NCI-H82 treated with DMSO at 0.1 percent for 48 hours (cell line): ENCODE measurements at regions not wholly inside any gene's neighbourhood (a gene's known extent, or its start where the extent isn't known, plus 50 kb on each side); places are given as distances from the start of the nearest gene placed in this dataset.

Experiments
- DNase-seq: peaks from one replicate; lab custom pipeline; 2025; ENCODE audit not compliant: unreplicated experiment; lab: John Stamatoyannopoulos, UW

- no peak for DNase-seq
These were observed 206.8 kb upstream of the HDAC4 start for GRCh38 chr2:239607517-239608191.

DNA sequence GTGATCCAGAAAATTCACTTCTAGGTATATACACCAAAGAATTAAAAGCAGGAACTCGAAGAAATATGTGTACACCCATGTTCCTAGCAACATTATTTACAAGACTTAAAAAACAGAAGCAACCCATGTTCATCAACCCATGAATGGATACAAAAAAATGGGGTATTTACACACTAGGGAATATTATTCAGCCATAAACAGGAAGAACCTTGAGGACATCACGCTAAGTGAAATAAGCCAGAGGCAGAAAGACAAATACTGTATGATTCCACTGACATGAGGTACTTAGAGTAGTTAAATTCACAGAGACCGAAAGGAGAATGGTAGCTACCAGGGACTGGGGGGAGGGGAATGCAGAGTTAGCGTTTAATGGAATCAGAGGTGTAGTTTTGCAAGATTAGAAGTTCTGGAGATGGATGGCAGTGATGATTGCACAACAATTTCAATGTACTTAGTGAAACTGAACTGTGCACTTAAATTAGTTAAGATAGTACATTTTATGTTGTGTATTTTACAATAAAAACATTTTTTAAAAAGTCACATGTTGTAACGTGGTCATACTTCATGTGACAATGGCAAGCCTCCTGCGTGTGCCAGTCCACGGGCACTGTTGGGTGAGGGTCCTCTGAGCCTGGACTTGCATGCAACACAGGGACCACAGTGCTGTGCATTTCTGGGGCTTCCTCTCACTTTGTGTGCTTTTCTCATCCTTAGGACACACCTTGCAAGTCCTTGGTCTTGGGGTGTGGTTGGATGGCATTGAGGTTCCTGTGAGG lies 206.1 kb upstream of the HDAC4 start:
- DNase-seq, result no peak

DNA sequence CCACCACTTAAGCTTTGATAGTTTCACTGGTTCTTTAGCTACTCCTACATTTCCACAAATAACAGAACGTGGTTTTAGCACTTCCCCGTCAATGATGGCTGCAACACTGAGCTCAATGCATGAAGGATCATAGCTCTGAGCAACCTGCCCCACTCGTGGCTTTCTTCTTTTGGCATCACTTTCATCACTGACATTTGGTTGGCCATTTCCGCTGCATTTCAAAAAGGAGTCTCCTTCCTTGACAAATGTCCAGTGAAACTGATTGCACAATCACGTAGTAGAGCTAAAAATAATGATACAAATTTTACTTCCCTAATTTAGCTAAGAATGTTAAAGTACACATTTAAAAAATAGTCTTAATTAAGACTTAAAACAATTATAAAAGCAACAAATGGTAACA lies 205.2 kb upstream of the HDAC4 start:
- no peak for DNase-seq

DNA sequence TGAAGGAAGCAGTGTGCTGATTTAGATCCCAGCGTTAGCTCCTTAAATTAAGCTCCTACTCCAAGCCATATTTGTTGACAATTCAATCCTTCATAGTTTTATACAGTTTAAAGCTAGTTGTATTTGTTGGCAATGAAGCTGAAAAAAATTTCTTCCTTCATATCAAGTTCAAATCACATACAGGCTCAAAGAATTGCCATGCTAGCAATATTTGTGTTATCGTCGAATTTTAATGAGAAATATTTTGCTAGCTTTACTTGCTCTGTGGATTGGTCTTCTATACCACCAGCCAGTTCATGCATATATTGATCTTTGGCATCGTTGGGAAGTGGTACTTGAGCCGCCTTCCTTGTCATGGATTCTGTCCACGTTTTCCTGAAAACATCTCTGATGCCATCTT lies 204.6 kb upstream of the HDAC4 start:
- no peak for DNase-seq

- DNase-seq, result no peak
These were observed 204.0 kb upstream of the HDAC4 start for GRCh38 chr2:239604861-239605260.

DNA sequence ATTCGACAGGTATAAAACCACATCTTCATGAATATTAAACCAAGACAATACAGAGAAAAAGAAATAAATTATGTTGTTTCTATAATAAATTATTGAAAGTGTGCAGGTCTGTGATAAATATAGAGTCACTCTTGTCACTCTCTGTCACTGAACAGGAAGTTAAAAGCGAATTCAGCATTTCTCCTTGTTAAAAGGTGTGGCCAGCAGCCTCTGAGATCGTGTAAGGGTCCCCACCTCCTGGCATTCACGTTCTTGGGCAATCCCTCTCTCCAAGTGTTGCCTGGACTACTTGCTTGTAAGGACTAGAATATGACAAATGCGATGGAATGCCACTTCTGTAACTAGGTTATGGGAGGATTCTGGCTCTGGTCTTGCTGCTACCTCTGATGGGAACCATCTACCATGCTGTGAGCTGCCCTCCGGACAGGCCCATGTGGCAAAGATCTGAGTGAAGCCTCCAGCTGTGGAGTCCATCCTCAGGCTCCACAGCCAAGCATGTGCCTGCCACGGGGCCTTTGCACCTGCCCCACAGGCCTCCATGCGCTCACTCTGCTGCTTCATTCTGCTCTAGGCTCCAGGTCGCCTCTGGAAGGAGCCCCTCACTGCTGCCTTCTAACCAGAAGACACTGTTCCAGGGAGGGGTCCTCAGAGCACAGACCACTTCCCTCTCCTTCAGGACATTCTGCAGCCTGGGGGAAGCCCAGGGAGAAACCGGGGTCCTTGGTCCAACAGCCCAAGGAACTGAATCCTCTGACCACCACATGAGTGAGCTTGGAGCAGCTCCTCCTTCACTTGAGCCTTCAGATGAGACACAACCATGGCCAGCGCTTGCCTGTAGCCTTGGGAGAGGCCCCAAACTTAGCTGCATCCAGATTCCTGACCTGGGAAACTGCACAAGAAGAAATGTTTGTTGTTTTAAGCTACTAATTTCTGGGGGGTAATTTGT lies 202.9 kb upstream of the HDAC4 start:
- DNase-seq, result no peak

DNA sequence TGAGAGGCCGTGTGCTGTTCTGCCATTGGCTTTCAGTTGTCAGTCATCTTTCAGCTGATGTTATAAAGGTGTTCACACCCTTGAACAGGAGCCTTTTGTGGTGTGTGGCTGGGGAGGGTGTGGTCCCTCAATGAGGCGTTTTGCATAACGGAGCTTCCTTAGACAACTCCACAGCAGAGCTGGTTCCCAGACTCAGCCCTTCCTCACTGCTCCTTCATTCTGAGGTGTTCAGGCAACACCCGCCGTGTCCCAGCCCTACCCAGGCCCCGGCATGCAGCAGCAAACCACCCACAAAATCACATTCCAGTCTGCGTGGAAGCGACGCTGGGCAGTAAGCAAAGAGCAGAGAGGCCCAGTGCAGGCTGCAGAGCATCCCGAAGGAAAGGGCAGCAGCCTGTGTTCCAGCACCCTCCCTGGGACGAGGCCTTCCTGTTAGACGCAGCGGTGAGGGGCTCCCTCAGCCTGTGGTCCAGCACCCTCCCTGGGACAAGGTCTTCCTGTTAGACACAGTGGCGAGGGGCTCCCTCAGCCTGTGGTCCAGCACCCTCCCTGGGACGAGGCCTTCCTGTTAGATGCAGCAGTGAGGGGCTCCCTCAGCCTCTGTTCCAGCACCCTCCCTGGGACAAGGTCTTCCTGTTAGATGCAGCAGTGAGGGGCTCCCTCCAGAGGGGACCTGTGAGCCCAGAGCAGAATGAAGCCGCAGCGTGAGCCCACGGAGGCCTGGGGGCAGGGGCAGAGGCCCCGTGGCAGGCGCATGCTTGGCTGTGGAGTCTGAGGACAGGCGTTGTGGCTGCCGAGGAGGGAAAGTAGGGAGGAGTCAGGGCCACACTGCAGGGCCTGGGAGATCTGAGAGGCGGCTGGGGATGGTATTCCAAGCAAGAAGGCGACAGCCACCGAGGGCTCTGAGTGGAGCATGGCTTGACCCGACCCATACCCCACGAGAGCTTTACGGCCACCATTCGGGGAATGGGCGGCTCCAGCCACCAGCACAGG lies 201.8 kb upstream of the HDAC4 start:
- no peak for DNase-seq

DNA sequence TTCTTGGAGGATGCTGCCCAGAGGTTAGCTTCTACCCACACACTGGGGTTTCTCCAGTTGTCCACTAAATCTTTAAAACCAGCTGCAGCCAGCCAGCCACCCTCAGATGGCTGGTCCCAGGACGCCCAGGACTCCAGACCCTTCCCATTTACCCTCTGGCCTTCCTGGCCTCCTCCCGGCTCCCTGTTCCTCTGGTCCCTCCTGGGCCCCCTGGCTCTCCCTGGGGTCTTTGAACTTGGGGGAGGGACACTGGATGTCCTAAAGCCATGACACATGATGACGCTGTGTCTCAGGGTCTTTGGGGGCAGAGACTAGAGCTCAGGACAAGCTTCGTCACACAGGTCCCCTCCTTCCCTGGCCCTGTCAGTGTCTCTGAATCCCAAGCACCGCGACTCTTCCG lies 201.1 kb upstream of the HDAC4 start:
- DNase-seq, result no peak

- no peak for DNase-seq
These were observed 200.5 kb upstream of the HDAC4 start for GRCh38 chr2:239601201-239601851.

DNA sequence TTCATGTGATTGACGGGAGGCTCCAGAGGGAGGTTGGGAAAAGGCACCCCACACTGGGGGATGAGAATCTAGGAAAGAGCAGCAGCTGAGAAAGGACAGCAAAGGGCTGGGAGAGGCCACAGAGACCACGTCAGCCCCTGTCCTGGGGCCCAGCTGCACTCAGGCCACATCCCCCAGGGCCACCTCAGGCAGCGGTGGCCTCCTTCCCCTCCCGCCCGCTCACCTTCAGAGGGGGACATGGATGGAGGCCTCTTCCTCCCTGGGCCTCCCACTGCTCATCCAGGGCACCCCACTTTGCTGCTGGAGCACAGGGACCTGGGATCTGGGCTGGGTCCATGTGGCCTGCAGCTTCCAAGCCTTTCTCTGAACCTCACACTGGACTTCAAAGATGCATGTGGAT lies 199.8 kb upstream of the HDAC4 start:
- DNase-seq, result no peak

- DNase-seq, result no peak
These were observed 199.3 kb upstream of the HDAC4 start for GRCh38 chr2:239600001-239600593.

- DNase-seq, result no peak
These were observed 198.5 kb upstream of the HDAC4 start for GRCh38 chr2:239599299-239599698.

- no peak for DNase-seq
These were observed 197.9 kb upstream of the HDAC4 start for GRCh38 chr2:239598732-239599090.

GRCh38 chr2:239598011-239598731 lies 197.4 kb upstream of the HDAC4 start:
- DNase-seq, result no peak

- no peak for DNase-seq
These were observed 196.4 kb upstream of the HDAC4 start for GRCh38 chr2:239597216-239597615.

DNA sequence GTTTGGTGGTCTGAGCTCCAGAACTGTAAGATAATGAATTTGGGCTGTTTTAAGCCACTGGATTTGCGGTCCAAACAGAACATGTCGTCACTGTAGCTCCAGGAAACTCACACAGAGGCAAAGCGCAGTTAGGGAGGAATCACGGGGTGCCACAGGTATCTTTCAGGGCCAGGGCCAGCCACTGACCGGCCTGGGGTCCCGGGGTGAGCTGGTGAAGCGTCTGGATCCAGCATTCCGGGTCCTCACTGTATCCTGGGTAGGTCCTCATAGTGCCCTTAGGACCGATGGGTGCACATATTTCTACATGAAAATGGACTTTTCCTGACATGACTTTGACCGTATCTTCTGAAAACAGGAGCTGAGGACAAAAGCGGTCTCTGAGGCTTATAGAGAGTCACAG lies 196.0 kb upstream of the HDAC4 start:
- DNase-seq, result no peak

DNA sequence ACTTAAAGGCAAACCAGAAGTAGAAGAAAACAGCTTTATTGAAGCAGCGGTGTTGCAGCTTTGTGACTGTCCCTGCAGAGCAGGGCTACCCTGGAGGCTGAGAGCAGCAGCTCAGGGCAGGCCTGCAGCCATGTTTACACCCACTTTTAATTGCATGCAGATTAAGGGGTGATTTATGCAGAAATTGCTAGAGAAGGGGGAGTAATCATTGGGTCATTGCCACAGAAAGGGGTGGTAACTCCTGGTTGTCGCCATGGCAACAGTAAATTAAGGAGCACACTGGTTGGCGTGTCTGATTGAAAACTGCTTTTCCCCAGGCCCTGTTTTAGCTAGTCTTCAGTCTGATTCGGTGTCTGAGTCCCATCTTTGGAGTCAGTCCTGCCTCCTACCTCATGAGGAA lies 195.4 kb upstream of the HDAC4 start:
- no peak for DNase-seq

- DNase-seq, result no peak
These were observed 194.9 kb upstream of the HDAC4 start for GRCh38 chr2:239595726-239596125.
